ENCODE measurements at regions not wholly inside any gene's neighbourhood (a gene's known extent, or its start where the extent isn't known, plus 50 kb on each side); places are given as distances from the start of the nearest gene placed in this dataset.
"Not testable (repeated sequence)": the region's sequence is repeated elsewhere in the genome, so short reads cannot be mapped to it uniquely, and the experiment has no call there.

GRCh38 chr1:221023482-221023881 lies 144.2 kb downstream of the HLX start:
- DNase-seq (ENCODE audit: low read depth in 1 of 2, low spot score in 1 of 2) = no peak

- no peak for DNase-seq (ENCODE audit: low read depth in 1 of 2, low spot score in 1 of 2)
Measured at GRCh38 chr1:221025501-221025900, 146.3 kb downstream of the HLX start.

- no peak for DNase-seq (ENCODE audit: low read depth in 1 of 2, low spot score in 1 of 2)
Measured at GRCh38 chr1:221025956-221026355, 146.7 kb downstream of the HLX start.

GRCh38 chr1:221029981-221030649 lies 150.9 kb downstream of the HLX start:
- no peak for DNase-seq (ENCODE audit: low read depth in 1 of 2, low spot score in 1 of 2)

GRCh38 chr1:221030990-221031389 lies 151.7 kb downstream of the HLX start:
- DNase-seq (ENCODE audit: low read depth in 1 of 2, low spot score in 1 of 2) = no peak

- DNase-seq (ENCODE audit: low read depth in 1 of 2, low spot score in 1 of 2) = no peak
Measured at GRCh38 chr1:221031458-221032203, 152.4 kb downstream of the HLX start.

- no peak for DNase-seq (ENCODE audit: low read depth in 1 of 2, low spot score in 1 of 2)
Measured at GRCh38 chr1:221032204-221032585, 153.0 kb downstream of the HLX start.

GRCh38 chr1:221032637-221033280 lies 153.5 kb downstream of the HLX start:
- DNase-seq (ENCODE audit: low read depth in 1 of 2, low spot score in 1 of 2) = no peak

- DNase-seq (ENCODE audit: low read depth in 1 of 2, low spot score in 1 of 2) = no peak
Measured at GRCh38 chr1:221035662-221036153, 156.5 kb downstream of the HLX start.

- DNase-seq (ENCODE audit: low read depth in 1 of 2, low spot score in 1 of 2) = no peak
Measured at GRCh38 chr1:221039616-221040015, 160.4 kb downstream of the HLX start.

GRCh38 chr1:221040101-221040500 lies 160.9 kb downstream of the HLX start:
- no peak for DNase-seq (ENCODE audit: low read depth in 1 of 2, low spot score in 1 of 2)

- DNase-seq (ENCODE audit: low read depth in 1 of 2, low spot score in 1 of 2) = no peak
Measured at GRCh38 chr1:221040691-221041285, 161.5 kb downstream of the HLX start.

GRCh38 chr1:221044538-221044937 lies 165.3 kb downstream of the HLX start:
- no peak for DNase-seq (ENCODE audit: low read depth in 1 of 2, low spot score in 1 of 2)

GRCh38 chr1:221045151-221045550 lies 165.9 kb downstream of the HLX start:
- DNase-seq (ENCODE audit: low read depth in 1 of 2, low spot score in 1 of 2) = no peak

GRCh38 chr1:221045842-221046831 lies 166.9 kb downstream of the HLX start:
- no peak for DNase-seq (ENCODE audit: low read depth in 1 of 2, low spot score in 1 of 2)

- not testable (repeated sequence) for DNase-seq (ENCODE audit: low read depth in 1 of 2, low spot score in 1 of 2)
Measured at GRCh38 chr1:221051391-221051790, 172.1 kb downstream of the HLX start.

GRCh38 chr1:221053889-221054288 lies 174.6 kb downstream of the HLX start:
- no peak for DNase-seq (ENCODE audit: low read depth in 1 of 2, low spot score in 1 of 2)

- no peak for DNase-seq (ENCODE audit: low read depth in 1 of 2, low spot score in 1 of 2)
Measured at GRCh38 chr1:221059506-221059905, 180.3 kb downstream of the HLX start.

GRCh38 chr1:221063651-221064050 lies 184.4 kb downstream of the HLX start:
- no peak for DNase-seq (ENCODE audit: low read depth in 1 of 2, low spot score in 1 of 2)

- no peak for DNase-seq (ENCODE audit: low read depth in 1 of 2, low spot score in 1 of 2)
Measured at GRCh38 chr1:221066351-221067001, 187.2 kb downstream of the HLX start.

Data from stimulated activated CD4-positive, alpha-beta T cell treated with anti-CD3 and anti-CD28 coated beads, Interleukin-15, amount 100 ng/mL, for 1 hour (primary cell).